ENCODE measurements at regions not wholly inside any gene's neighbourhood (a gene's known extent, or its start where the extent isn't known, plus 50 kb on each side); places are given as distances from the start of the nearest gene placed in this dataset.

DNA sequence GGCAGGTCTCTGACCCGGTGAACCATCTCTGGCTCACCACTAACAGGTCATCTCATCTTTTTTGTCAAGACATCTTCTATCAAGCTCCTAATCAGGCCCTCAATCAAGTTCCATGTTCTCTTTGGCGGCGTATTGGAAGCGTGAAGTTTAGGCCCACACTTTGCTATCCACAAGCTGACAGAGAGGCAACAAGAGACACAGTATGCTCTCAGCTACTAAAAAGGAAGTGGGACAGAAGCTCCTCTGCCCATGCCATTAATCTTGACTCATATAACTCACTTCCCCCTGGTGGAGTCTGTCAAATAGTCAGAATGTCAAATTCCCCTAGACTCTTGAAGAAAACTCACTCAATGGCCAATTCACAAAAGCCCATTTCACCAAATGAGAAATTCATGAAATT lies 77.6 kb upstream of the TMC1 start:
- no peak for TF ChIP-seq POLR2A (IDR thresholded peaks at IDR 0.05)
- TF ChIP-seq, protein P1, sequence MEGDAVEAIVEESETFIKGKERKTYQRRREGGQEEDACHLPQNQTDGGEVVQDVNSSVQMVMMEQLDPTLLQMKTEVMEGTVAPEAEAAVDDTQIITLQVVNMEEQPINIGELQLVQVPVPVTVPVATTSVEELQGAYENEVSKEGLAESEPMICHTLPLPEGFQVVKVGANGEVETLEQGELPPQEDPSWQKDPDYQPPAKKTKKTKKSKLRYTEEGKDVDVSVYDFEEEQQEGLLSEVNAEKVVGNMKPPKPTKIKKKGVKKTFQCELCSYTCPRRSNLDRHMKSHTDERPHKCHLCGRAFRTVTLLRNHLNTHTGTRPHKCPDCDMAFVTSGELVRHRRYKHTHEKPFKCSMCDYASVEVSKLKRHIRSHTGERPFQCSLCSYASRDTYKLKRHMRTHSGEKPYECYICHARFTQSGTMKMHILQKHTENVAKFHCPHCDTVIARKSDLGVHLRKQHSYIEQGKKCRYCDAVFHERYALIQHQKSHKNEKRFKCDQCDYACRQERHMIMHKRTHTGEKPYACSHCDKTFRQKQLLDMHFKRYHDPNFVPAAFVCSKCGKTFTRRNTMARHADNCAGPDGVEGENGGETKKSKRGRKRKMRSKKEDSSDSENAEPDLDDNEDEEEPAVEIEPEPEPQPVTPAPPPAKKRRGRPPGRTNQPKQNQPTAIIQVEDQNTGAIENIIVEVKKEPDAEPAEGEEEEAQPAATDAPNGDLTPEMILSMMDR (IDR thresholded peaks at IDR 0.05) = no peak
